Mammary epithelial cell (primary cell): ENCODE measurements at regions not wholly inside any gene's neighbourhood (a gene's known extent, or its start where the extent isn't known, plus 50 kb on each side); places are given as distances from the start of the nearest gene placed in this dataset.

Source experiments
- EZH2 ChIP-seq: IDR thresholded peaks from 2 replicates; pipeline ENCODE4 v1.6.1; 2012; ENCODE audit warnings: low read length, inconsistent platforms, borderline replicate concordance
- TF ChIP-seq, protein P1 (sequence below), 2 donors: IDR thresholded peaks in 1 of 2; conservative IDR thresholded peaks in 1 of 2; 2 replicates each; pipeline ENCODE4 v1.5.1; 2011 to 2012; ENCODE audit warnings: inconsistent platforms in 2 of 2, low read length in 2 of 2, mild to moderate bottlenecking in 2 of 2, control low read depth in 1 of 2, low read depth in 1 of 2; ENCODE audit not compliant: insufficient read depth in 1 of 2; ENCODE audit errors: extremely low read depth in 1 of 2

DNA sequence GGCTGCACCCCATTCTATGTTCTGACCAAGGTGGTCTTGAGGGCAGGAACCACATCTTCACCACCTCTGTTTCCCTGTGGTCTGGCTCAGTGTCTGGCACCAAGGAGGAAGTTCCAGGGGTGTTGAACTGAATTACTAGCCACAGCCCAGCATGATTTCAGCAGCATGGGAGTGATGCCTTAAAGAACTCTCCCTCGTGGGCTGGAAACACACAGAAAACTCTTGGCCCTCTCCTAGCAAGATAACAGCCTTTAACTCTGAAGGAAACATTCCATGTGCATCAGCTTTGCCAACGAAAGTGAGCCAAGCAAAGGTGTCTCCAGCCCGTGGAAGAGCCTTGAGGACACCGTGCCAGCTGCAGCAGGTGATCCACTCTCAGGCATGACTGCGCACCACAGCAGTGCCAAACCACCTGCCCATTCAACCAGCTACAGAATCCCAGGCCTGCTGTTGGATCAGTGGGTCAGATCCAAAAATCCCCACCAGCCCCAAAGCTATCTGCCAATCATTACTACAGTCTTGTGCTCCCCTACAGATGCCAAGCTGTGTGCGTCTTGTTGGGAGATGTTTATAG, 124.8 kb downstream of the TTC32 start:
- TF ChIP-seq, protein P1, sequence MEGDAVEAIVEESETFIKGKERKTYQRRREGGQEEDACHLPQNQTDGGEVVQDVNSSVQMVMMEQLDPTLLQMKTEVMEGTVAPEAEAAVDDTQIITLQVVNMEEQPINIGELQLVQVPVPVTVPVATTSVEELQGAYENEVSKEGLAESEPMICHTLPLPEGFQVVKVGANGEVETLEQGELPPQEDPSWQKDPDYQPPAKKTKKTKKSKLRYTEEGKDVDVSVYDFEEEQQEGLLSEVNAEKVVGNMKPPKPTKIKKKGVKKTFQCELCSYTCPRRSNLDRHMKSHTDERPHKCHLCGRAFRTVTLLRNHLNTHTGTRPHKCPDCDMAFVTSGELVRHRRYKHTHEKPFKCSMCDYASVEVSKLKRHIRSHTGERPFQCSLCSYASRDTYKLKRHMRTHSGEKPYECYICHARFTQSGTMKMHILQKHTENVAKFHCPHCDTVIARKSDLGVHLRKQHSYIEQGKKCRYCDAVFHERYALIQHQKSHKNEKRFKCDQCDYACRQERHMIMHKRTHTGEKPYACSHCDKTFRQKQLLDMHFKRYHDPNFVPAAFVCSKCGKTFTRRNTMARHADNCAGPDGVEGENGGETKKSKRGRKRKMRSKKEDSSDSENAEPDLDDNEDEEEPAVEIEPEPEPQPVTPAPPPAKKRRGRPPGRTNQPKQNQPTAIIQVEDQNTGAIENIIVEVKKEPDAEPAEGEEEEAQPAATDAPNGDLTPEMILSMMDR (conservative IDR thresholded peaks at IDR 0.05 in 1 of 2, IDR thresholded peaks at IDR 0.05 in 1 of 2; ENCODE audit: extremely low read depth in 1 of 2, insufficient read depth in 1 of 2, low read depth in 1 of 2, low read length in 2 of 2) = no peak
- no peak for TF ChIP-seq EZH2
